ENCODE measurements at regions not wholly inside any gene's neighbourhood (a gene's known extent, or its start where the extent isn't known, plus 50 kb on each side); places are given as distances from the start of the nearest gene placed in this dataset.

DNA sequence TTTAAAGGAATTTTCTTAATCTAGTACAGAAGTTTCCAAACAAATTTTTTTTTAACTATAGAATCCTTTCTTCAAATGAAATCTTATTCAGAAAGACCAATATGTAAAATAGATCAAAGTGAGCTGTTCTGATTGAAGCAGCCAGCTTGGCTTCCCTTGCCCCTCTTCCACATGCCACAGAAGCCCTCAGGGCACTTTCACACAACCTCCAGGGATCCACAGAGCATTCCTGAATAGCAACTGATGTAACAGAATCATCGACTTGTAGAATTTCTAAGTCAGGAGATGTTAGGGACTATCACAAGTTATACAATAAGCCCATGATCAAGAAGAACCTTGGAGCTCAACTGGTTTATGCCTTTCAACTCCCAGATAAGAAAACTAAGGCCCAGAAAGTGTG is 427.8 kb upstream of the C9orf72 start:
- TF ChIP-seq, protein P1, sequence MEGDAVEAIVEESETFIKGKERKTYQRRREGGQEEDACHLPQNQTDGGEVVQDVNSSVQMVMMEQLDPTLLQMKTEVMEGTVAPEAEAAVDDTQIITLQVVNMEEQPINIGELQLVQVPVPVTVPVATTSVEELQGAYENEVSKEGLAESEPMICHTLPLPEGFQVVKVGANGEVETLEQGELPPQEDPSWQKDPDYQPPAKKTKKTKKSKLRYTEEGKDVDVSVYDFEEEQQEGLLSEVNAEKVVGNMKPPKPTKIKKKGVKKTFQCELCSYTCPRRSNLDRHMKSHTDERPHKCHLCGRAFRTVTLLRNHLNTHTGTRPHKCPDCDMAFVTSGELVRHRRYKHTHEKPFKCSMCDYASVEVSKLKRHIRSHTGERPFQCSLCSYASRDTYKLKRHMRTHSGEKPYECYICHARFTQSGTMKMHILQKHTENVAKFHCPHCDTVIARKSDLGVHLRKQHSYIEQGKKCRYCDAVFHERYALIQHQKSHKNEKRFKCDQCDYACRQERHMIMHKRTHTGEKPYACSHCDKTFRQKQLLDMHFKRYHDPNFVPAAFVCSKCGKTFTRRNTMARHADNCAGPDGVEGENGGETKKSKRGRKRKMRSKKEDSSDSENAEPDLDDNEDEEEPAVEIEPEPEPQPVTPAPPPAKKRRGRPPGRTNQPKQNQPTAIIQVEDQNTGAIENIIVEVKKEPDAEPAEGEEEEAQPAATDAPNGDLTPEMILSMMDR (IDR thresholded peaks at IDR 0.05) = no peak
- TF ChIP-seq POLR2A (IDR thresholded peaks at IDR 0.05) (no peak), POLR2AphosphoS5 (IDR thresholded peaks at IDR 0.05) (no peak)

All from prostate gland (tissue), 2 donors.